Testis (tissue), 2 donors: ENCODE measurements at regions not wholly inside any gene's neighbourhood (a gene's known extent, or its start where the extent isn't known, plus 50 kb on each side); places are given as distances from the start of the nearest gene placed in this dataset.

Source experiments
- CTCF ChIP-seq, 3 experiments: fragments of 450-650 bp in 2 of 3; fragments of 200-600 bp in 1 of 3; sonication (generic) in 1 of 3; IDR thresholded peaks; one replicate each; pipeline ENCODE4 v1.5.1; 2016 to 2019; ENCODE audit warnings: antibody characterized with exemption in 3 of 3, mild to moderate bottlenecking in 2 of 3, moderate library complexity in 1 of 3
- POLR2A ChIP-seq: fragments of 450-650 bp; IDR thresholded peaks from one replicate; pipeline ENCODE4 v1.6.1; 2017; ENCODE audit warnings: antibody characterized with exemption, mild to moderate bottlenecking, moderate library complexity

GRCh38 chr3:22360164-22360563 is 609.2 kb upstream of the ZNF385D start:
- no peak for TF ChIP-seq CTCF (IDR thresholded peaks at IDR 0.05)
- TF ChIP-seq POLR2A: no peak
